WERI-Rb-1 (cell line): ENCODE measurements at regions not wholly inside any gene's neighbourhood (a gene's known extent, or its start where the extent isn't known, plus 50 kb on each side); places are given as distances from the start of the nearest gene placed in this dataset.

Source experiments
- DNase-seq: peaks from one replicate; pipeline ENCODE4 v3.0.0-alpha.2; 2020
- H3K27ac ChIP-seq: fragments of 250-450 bp; sonication (Bioruptor Pico); 2 replicates; pipeline ENCODE4 v1.5.1; 2020; ENCODE audit warnings: mild to moderate bottlenecking, moderate library complexity
- H3K27me3 ChIP-seq: fragments of 250-450 bp; sonication (Bioruptor Pico); 2 replicates; pipeline ENCODE4 v1.5.1; 2021; ENCODE audit warnings: mild to moderate bottlenecking, low read depth, moderate library complexity; ENCODE audit not compliant: insufficient read depth, severe bottlenecking
- H3K36me3 ChIP-seq: fragments of 250-450 bp; sonication (Bioruptor Pico); 2 replicates; pipeline ENCODE4 v1.5.1; 2020; ENCODE audit warnings: mild to moderate bottlenecking, moderate library complexity
- H3K4me3 ChIP-seq: 2 replicates; pipeline ENCODE4 v1.5.1; 2011; ENCODE audit warnings: low read depth, mild to moderate bottlenecking, control low read depth, low read length
- H3K9me3 ChIP-seq: fragments of 250-450 bp; sonication (Bioruptor Pico); 2 replicates; pipeline ENCODE4 v1.5.1; 2021; ENCODE audit warnings: mild to moderate bottlenecking, moderate library complexity; ENCODE audit not compliant: severe bottlenecking
- TF ChIP-seq, protein P1 (sequence below): IDR thresholded peaks from 2 replicates; pipeline ENCODE4 v1.5.1; 2011; ENCODE audit warnings: low read depth, mild to moderate bottlenecking, control low read depth, inconsistent platforms, low read length

DNA sequence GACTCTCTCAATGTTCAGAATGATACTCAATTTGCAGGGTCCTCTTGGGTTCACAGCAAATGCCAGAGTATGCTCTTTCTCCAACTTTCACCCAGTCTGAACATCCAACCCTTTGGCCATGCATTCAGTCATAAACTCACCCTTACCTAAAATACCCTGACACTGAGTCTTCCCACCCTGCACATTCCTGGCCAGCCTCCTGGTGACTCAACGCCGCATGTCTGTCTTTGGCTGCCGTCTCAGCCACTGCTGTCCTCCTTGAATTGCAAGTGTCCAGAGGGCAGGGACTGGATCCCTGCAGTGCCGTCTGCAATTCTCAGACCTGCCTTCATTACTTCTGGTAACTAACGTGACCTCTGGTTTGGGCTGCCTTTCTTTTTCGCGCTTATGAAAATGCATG is 593.4 kb downstream of the QKI start:
- H3K27me3 ChIP-seq = no peaks in the 10 kb centered on the region
- no peaks in the 10 kb centered on the region for H3K36me3 ChIP-seq
- TF ChIP-seq, protein P1, sequence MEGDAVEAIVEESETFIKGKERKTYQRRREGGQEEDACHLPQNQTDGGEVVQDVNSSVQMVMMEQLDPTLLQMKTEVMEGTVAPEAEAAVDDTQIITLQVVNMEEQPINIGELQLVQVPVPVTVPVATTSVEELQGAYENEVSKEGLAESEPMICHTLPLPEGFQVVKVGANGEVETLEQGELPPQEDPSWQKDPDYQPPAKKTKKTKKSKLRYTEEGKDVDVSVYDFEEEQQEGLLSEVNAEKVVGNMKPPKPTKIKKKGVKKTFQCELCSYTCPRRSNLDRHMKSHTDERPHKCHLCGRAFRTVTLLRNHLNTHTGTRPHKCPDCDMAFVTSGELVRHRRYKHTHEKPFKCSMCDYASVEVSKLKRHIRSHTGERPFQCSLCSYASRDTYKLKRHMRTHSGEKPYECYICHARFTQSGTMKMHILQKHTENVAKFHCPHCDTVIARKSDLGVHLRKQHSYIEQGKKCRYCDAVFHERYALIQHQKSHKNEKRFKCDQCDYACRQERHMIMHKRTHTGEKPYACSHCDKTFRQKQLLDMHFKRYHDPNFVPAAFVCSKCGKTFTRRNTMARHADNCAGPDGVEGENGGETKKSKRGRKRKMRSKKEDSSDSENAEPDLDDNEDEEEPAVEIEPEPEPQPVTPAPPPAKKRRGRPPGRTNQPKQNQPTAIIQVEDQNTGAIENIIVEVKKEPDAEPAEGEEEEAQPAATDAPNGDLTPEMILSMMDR = no peak
- H3K27ac ChIP-seq = no peak overlapping the region
- H3K9me3 ChIP-seq = no peaks in the 10 kb centered on the region
- H3K4me3 ChIP-seq = no peak overlapping the region
- DNase-seq = no peak

DNA sequence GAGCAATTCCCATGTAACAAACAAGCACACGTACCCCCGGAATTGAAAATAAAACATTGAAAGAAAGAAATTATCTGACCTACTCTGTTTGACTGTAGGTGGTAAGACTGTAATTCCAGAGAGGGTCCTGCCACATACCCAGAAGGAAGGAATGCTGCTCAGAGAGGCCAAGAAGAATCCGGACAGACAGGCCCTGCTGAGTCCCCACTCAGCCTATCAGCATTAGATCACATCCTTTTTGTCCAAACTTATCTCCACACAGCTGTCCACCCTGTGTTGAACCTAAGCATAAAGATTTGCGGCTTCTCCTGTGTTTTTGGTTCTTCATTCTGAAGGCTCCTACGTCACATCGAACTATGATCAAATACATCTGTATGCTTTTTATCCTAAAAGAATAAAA is 591.9 kb downstream of the QKI start:
- Histone ChIP-seq H3K27ac (no peak overlapping the region), H3K36me3 (no peaks in the 10 kb centered on the region), H3K9me3 (no peaks in the 10 kb centered on the region), H3K4me3 (no peak overlapping the region), H3K27me3 (no peaks in the 10 kb centered on the region)
- no peak for DNase-seq
- TF ChIP-seq, protein P1 = no peak

DNA sequence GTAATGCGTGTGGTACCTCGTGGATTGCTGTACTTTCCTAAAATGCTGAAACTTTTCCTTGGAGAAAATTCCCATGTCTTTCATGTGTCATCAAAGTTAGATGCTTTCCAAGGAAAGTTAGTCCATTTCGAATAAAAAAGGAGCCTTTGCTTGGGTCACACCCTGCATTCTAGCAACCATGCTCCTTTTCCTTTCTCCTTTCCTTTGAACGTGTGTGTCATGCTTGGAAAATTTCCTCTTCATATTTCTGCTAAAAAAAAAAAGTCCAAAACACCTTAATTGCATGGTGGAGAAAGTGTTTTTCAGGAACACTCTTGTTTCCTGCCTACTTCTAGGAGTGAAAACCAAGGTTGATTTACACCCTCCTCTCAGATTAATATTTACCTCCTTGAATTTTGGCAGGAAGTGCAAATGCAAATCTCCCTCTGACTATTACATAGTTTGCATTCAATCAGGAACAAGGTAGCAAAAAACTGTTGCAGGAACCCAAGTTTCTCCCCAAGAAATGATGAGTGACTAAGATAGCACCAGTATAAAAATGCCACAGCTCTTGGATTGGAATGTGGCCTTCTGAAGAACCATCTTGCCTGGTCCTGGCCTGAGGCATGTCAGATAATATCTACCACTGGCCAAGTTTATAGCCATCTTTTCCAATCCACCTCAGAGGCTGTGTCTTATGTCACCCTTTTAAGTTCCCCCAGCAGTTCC is 590.6 kb downstream of the QKI start:
- H3K27me3 ChIP-seq = no peaks in the 10 kb centered on the region
- H3K4me3 ChIP-seq = no peak overlapping the region
- H3K9me3 ChIP-seq = no peaks in the 10 kb centered on the region
- TF ChIP-seq, protein P1 = no peak
- no peak for DNase-seq
- no peak overlapping the region for H3K27ac ChIP-seq
- H3K36me3 ChIP-seq = no peaks in the 10 kb centered on the region

DNA sequence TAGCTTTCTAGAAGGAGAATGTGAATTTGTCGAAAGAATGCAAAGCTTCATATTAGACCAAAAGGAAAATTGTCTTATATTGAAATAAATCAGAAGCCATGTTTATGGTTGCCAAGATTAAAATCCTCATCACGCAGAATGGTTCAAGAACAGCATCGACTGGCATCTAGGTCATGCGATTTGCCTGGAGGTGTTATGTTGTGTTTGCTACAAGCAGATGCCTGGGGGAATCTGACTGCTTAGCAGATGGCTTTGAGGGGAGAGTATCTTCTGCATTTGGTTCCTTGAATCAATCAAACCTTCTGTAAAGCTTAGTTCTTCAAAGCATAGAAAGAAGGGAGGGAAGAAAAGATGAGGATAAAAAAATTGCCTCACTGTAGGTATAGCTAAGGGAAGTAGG is 585.8 kb downstream of the QKI start:
- Histone ChIP-seq H3K36me3 (no peaks in the 10 kb centered on the region), H3K27me3 (no peaks in the 10 kb centered on the region), H3K27ac (no peak overlapping the region), H3K9me3 (no peaks in the 10 kb centered on the region), H3K4me3 (no peak overlapping the region)
- DNase-seq = no peak
- TF ChIP-seq, protein P1 = no peak

DNA sequence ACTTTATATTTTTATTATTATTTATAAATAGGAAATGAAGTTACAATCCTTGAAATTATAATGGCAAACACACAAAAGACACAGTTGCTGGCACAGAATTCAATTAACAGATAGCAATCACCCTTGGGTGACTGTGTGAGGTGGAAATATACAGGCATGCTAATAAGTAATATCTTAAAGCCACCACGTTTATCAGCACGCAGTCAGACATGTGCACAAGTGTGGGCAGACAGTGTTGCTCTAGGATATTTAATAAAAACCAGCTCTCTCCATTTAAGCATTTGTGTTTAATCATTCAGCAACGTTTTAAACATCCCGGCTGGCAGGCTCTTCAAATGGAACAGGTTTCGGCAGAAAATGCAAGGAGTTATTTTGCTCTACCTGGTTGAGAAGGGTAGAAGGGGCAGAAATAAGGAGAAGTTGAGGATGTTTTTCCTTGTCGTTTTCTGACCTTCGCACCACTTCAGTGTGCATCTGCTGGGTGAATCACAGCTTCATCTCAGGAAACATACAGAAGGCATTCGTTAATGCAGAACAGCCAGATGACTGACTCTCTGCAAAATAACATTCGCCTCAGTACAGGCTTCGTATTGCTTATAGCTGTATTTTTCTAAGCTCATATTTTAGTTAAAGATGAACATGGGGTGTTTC is 585.1 kb downstream of the QKI start:
- no peak for DNase-seq
- Histone ChIP-seq H3K4me3 (no peak overlapping the region), H3K9me3 (no peaks in the 10 kb centered on the region), H3K27ac (no peak overlapping the region), H3K36me3 (no peaks in the 10 kb centered on the region), H3K27me3 (no peaks in the 10 kb centered on the region)
- TF ChIP-seq, protein P1 = no peak
